ENCODE measurements at regions not wholly inside any gene's neighbourhood (a gene's known extent, or its start where the extent isn't known, plus 50 kb on each side); places are given as distances from the start of the nearest gene placed in this dataset.
"Not testable (repeated sequence)": the region's sequence is repeated elsewhere in the genome, so short reads cannot be mapped to it uniquely, and the experiment has no call there.

GRCh38 chr11:86167499-86168164 is 76.9 kb upstream of the EED start:
- no peak for DNase-seq (ENCODE audit: low read depth)

DNA sequence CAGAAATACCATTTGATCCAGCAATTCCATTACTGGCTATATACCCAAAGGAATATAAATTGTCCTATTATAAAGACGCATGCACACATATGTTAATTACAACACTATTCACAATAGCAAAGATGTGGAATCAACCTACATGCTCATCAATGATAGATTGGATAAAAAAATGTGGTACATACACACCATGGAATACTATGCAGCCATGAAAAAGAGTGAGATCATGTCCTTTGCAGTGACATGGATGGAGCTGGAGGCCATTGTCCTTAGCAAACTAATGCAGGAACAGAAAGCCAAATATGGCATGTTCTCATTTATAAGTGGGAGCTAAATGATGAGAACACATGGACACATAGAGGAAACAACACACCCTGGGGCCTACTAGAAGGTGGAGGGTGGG is 78.3 kb upstream of the EED start:
- not testable (repeated sequence) for DNase-seq (ENCODE audit: low read depth)

DNA sequence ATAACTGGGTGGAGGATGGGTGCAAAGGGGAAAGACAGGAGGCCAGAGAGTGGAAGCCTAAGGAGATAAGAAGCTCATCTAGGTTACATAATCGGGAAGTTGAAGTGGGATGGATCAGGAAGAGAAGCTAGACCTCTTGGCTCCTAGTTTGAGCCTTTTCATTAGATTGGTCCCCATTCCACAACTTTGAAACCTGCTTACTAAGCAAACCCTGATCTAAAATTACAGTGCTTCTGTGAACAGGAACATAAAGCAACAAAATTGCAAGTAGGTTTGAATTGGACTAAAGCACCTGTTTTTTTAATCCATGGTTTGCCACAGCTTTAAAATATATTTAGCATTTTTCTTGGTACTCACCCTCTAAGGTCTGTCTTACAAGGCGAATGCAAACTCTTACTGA is 80.4 kb upstream of the EED start:
- DNase-seq (ENCODE audit: low read depth), result no peak

DNA sequence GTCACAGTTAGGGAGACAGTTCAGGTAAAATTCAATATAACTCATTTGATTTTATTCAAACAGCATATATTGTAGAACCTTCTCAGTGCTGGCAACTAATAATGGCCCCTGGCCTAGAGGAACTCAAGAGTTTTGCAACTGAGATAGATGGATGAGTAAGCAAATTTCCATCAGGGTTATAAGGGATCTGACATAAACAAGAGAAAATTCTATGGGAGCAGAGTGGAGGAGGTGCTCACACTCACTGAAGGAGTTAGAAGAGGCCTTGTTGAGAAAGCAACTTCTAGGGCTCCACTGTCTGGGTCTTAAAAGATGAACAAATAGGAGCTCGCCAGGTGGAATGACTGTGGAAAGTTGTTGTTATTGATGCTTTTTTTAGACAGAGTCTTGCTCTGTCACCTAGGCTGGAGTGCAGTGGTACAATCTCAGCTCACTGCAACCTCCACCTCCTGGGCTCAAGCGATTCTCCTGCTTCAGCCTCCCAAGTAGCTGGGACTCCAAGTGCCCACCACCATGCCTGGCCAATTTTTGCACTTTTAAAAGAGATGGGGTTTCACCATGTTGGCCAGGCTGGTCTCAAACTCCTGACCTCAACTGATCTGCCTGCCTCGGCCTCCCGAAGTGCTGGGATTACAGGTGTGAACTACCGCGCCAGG is 81.2 kb upstream of the EED start:
- not testable (repeated sequence) for DNase-seq (ENCODE audit: low read depth)

DNA sequence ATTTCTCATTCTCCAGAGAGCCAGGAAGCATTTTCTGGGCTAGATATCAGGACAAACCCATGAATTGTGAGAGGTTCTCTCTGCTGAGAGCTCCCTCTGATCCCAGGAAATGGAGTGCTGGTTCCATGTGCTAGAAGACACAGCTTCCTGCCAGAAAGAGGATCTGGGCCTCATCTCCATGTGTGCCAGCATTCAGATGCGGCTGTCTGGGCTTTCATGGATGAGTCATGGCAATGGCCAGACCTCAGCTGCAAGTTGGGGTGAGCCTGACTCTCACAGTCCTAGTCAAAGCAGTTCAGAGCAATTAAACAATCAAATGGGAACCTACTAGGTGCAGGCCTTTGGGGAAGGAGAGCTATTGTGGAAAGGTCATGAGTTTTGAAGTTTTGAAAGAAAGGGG is 82.3 kb upstream of the EED start:
- no peak for DNase-seq (ENCODE audit: low read depth)

GRCh38 chr11:86161837-86162236 is 82.7 kb upstream of the EED start:
- no peak for DNase-seq (ENCODE audit: low read depth)

- DNase-seq (ENCODE audit: low read depth), result no peak
Observed at GRCh38 chr11:86161336-86161735, 83.2 kb upstream of the EED start.

DNA sequence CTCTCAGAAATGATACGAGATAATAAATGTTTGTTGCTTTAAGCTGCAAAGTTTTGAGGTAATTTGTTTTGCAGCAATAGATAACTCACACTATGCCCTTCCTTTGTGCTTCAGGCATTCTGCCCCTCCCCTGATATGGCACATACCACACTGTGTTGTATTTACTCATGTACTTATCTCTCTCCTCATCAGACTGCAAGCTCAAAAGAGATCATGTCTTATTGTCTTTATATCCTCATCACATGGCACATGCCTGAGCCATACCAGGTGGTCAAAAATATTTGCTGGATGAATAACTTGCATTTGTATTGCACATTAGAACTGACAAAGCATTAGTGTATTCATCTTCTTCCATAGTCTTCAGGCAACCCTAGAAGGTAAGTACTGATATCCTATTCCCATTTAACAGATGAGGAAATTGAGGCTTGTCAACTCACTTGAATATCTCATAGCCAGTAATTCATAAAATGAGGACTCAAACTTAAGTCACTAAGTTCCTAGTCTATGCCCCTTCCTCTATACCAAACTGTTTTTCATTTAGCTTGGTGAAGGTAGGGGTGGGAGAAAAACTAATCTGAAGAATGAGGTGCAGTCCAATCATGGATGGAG is 83.9 kb upstream of the EED start:
- no peak for DNase-seq (ENCODE audit: low read depth)

DNA sequence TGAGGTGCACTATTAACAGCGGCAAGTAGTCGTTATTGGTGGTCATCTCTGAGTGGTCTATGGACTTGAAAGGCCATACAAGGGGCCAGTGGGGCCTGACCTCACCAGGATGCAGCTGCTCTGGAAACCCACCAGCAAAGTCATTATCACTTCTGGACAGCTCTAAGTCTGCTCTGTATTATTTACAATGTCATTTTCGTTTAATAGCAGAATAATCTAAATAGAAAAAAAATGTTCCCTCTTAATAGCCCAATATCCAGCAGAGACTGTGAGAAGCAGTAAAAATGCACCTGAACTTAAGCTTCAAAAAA is 85.0 kb upstream of the EED start:
- no peak for DNase-seq (ENCODE audit: low read depth)

DNA sequence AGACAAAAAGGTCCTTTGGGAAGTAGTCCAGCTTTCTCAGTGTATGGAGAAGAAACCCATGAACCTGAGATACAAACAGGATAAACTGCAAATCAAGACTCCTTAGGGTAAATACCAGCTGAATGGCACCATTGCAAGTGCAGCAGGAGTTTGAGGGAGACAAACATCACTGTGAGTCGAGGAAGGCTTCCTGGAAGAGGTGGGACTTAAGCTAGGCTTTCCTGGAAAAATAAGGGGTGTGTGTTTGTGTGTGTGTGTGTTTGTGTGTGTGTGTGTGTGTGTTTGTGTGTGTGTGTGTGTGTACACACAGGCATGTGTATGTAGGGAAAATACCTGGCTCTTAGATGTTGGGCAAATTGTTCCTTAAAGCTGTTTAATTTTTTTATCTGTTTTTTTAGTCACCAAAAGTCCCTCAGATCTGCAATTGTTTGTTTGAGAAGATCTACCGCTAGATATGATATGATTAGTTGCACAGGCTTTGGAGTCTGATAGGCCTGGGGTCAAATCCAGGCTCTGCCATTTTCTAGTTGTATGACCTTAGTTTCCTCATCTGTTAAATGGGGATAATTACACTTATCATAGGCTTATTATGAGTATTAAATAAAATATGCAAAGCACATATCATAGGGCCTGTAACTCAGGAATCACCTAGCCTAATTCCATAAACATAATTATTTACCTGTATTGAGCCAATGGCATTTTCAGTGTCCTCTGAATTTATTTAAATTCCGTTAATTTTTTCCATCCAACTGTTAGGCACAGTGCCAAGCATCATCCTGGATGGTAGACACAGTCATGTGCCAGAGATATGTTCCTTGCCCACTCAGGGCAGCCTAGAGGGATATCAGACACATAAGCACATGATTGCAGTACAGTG is 85.6 kb upstream of the EED start:
- DNase-seq (ENCODE audit: low read depth), result no peak

DNA sequence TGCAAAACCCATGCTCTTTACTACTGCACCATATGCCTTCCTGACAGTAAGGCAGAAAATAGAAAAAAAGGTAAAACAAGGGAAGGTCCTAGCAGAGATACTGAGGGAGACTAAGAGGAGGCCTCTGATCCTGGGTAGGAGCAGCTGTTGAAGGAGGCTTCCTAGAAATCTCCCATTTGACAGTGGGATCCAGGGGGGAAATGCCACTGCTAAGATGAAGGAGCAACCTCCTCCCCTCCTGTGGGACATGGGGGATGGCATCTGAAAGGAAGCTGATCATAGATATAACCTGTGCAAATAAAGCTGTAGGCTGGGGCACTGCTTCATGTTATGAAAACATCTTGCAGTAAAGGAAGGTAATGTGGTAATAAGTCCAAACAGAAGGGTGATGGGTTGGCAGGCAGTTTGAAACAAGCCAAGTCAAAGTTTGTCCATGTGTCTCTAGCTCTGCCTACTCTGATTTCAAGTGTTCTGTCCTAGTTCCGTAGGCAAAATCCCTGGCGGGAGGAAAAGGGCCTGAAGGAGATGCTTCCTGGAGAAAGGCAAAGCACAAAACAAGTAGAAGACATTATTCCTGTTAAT is 86.7 kb upstream of the EED start:
- no peak for DNase-seq (ENCODE audit: low read depth)

- no peak for DNase-seq (ENCODE audit: low read depth)
Observed at GRCh38 chr11:86156397-86156955, 87.6 kb upstream of the PICALM start.

- DNase-seq (ENCODE audit: low read depth), result no peak
Observed at GRCh38 chr11:86155200-86155844, 86.4 kb upstream of the PICALM start.

DNA sequence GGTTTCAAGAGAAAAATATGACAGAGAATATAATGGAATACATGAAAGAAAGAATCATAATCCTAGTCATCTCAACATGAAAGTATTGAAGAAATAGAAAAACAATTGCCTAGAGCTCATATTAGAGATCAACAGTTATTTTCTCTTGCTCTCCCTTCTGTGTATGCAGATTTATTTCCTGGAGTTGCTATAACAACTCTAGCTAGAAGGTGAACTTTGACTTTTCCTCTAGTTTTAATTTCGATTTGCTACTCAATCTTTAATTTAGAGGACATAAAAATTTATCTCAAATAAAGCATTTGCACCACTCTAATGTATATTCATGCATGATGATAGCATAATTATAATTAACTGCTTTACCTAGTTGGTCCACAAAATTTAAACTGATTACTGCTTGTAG is 84.6 kb upstream of the PICALM start:
- DNase-seq (ENCODE audit: low read depth), result no peak

DNA sequence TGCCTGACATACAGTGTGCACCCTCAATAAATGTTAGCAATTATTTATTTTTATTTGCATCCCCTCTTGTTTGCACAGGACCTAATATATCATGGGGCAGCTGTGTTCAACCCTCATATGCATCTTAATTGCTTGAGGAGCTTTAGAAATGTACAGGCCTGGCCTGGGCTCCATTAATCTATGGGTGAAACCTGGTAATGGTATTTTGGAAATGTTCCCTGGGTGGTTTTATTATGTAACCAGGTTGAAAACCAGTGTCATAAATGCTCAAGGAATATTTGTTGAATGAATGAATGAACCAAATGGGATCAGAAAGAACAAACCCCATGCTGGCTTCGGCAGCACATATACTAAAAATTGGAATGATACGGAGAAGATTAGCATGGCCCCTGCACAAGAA is 84.0 kb upstream of the PICALM start:
- DNase-seq (ENCODE audit: low read depth), result no peak

DNA sequence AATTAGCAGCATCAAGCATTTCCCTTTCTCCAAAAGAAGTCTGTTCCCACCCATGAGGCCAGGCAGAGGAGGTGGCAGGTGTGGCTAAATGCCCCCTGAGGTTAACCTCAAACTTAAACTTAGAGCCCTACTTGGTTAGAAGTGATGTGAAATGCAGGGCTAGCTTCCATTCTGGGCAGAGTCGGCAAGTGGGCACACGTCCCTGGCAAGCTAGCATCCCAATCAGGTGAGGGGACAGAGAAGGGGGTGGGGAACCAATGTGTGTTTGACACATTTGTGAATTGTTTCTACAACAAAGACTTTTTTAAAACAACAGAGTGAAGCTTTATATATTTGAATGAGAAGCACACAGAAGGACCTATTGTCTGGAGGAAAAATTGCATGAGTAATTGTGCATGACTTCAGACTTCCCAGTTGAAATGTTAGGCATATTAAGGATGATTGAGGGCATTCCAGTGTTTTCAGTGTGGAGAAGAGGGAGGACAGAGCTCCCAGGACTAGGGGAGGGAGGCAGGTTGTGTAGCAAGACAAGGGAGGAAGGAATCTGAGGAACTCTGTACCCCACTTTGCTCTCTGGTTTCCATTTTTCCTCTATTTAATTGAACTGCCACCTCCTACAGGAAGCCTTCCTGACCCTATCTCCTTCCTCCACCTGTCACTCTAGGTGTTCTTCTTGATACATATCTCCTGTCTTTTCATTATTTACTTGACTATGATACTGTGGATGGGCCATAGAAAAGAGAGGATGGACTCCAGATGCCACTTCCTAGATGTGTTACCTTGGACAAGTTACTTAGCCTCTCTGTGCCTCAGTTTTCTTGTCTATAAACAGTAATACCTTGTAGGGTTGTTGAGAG is 83.3 kb upstream of the PICALM start:
- DNase-seq (ENCODE audit: low read depth), result no peak

DNA sequence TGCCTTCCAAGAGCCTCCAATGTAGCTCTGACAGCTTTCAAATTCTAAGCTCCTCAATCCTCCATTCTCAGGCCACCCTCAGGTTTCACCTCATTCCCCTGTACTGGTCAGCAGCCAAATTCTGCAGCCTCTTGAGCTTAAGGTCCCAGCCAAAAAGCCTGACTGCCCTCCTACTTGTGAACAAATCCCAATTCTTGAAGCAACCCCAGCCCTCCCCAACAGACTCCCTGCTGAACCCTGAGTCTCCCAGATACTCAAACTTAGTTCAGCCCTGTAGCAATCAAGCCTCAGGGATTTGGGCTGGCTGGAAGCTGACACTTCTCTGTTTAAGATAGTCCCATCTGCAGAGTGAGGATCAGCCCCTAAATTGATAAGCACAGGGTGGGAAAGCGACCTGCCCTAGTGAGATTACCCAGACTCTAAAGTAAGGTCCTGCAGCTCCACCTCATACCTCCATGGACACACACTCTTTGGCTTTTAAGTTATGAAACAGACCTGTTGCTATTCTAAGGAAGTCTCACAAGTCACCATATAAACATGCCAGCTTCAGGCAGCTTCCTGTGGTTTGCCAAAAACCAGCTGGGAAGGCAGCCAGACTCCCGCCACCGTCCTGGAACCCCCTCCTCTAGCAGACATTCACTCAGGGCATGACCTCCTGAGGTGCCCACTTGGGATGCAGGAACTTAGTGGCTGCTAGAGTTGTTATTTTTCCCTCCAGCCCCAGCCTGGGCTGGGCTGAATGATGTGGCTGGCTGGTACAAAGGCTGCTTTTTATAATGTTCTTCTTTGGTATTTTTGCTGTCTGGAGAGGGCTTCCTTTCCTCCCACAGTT is 82.5 kb upstream of the PICALM start:
- DNase-seq (ENCODE audit: low read depth), result no peak

- DNase-seq (ENCODE audit: low read depth), result no peak
Observed at GRCh38 chr11:86150847-86151173, 81.9 kb upstream of the PICALM start.

- DNase-seq (ENCODE audit: low read depth), result no peak
Observed at GRCh38 chr11:86149792-86150191, 80.9 kb upstream of the PICALM start.

DNA sequence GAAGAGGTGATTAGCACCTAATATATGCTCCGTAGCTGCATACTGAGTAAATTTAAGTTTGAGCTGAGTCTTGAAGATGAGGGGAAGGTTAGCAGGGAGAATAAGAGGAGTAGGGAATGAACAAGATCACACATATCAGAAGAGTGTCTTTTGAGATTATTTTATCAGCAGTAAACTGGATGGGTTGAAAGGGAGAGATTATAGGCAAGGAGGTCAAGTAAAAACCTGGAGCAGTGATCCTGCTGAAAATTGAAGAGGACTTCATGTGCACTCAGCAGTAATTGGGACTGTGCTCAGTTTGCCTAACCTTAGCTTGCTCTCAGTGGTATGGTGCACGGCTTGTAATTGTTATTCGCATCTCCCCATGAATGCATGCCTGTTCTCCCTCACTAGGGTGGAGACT is 79.5 kb upstream of the PICALM start:
- no peak for DNase-seq (ENCODE audit: low read depth)
